Osteocyte (in vitro differentiated cells): ENCODE measurements at regions not wholly inside any gene's neighbourhood (a gene's known extent, or its start where the extent isn't known, plus 50 kb on each side); places are given as distances from the start of the nearest gene placed in this dataset.

Experiments
- DNase-seq: peaks from one replicate; pipeline ENCODE4 v3.0.0; 2021; ENCODE audit warnings: mixed read lengths; ENCODE audit not compliant: unreplicated experiment; ENCODE audit errors: extremely low spot score
- H3K27ac Mint-ChIP-seq: one replicate; pipeline ENCODE4 v1.8.0; 2021; ENCODE audit warnings: mild to moderate bottlenecking, mixed read lengths; ENCODE audit not compliant: unreplicated experiment
- H3K27me3 Mint-ChIP-seq: one replicate; pipeline ENCODE4 v1.8.0; 2021; ENCODE audit warnings: mixed read lengths; ENCODE audit not compliant: unreplicated experiment
- H3K36me3 Mint-ChIP-seq: one replicate; pipeline ENCODE4 v1.8.0; 2021; ENCODE audit warnings: mixed read lengths; ENCODE audit not compliant: unreplicated experiment
- H3K4me1 Mint-ChIP-seq: one replicate; pipeline ENCODE4 v1.8.0; 2021; ENCODE audit warnings: mixed read lengths; ENCODE audit not compliant: unreplicated experiment
- H3K4me3 Mint-ChIP-seq: one replicate; pipeline ENCODE4 v1.8.0; 2021; ENCODE audit warnings: mild to moderate bottlenecking, moderate library complexity, mixed read lengths; ENCODE audit not compliant: unreplicated experiment
- H3K9me3 Mint-ChIP-seq: one replicate; pipeline ENCODE4 v1.8.0; 2021; ENCODE audit warnings: mixed read lengths; ENCODE audit not compliant: unreplicated experiment
- CTCF ChIP-seq: fragments of 200-600 bp; sonication (generic); IDR thresholded peaks from 2 replicates; pipeline ENCODE4 v1.5.0; 2021; ENCODE audit warnings: antibody characterized with exemption, mild to moderate bottlenecking, moderate library complexity

DNA sequence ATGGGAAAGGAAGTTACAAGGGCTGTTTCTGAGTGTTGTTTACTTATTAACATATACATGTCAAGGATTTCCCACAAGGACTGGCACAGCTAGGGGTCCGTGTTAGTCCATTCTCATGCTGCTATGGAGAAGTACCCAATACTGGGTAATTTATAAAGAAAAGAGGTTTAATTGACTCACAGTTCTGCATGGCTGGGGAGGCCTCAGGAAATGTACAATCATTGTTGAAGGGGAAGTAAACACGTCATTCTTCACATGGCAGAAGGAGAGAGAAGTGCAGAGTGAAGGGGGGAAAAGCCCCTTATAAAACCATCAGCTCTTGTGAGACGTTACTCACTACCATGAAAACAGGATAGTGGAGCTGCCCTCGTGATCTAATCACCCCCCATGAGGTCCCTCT is 128.9 kb upstream of the CELF4 start:
- no peak for TF ChIP-seq CTCF
- no peak overlapping the region for H3K4me3 Mint-ChIP-seq
- no peaks in the 10 kb centered on the region for H3K27me3 Mint-ChIP-seq
- H3K9me3 Mint-ChIP-seq: peaks cover 21% of the 10 kb centered on the region
- H3K4me1 Mint-ChIP-seq: no peaks in the 10 kb centered on the region
- no peaks in the 10 kb centered on the region for H3K36me3 Mint-ChIP-seq
- no peak for DNase-seq
- no peak overlapping the region for H3K27ac Mint-ChIP-seq

GRCh38 chr18:37691162-37691561 is 125.6 kb upstream of the CELF4 start:
- peaks cover 20% of the 10 kb centered on the region for H3K9me3 Mint-ChIP-seq
- no peaks in the 10 kb centered on the region for H3K4me1 Mint-ChIP-seq
- no peak for TF ChIP-seq CTCF
- no peak overlapping the region for H3K27ac Mint-ChIP-seq
- H3K4me3 Mint-ChIP-seq: no peak overlapping the region
- DNase-seq: no peak
- H3K27me3 Mint-ChIP-seq: no peaks in the 10 kb centered on the region
- H3K36me3 Mint-ChIP-seq: no peaks in the 10 kb centered on the region

- H3K36me3 Mint-ChIP-seq: no peaks in the 10 kb centered on the region
- no peaks in the 10 kb centered on the region for H3K4me1 Mint-ChIP-seq
- no peak overlapping the region for H3K4me3 Mint-ChIP-seq
- TF ChIP-seq CTCF: no peak
- H3K27me3 Mint-ChIP-seq: no peaks in the 10 kb centered on the region
- H3K27ac Mint-ChIP-seq: no peak overlapping the region
- peaks cover 20% of the 10 kb centered on the region for H3K9me3 Mint-ChIP-seq
- DNase-seq: no peak
Measured at GRCh38 chr18:37689841-37690240, 124.2 kb upstream of the CELF4 start.

DNA sequence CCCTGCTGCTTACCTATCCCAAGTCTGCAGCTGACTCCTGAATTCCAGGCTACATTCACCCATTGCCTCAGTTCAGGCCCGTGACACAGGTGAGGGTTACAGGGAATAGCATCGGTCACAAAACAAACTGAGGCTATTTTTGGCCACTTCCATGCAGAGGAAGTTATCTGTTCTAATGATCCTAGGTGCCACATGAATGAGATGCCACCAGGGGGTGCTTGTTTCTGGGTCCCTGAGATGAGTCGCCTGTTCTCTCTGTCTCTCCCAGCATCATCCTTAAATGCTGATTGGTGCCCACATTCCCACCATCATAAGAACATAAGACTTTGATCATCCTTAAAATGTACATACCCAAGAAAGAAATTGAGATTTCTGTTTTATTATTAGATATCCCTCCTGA is 119.0 kb upstream of the CELF4 start:
- no peak for DNase-seq
- Mint-ChIP-seq H3K4me1 (no peaks in the 10 kb centered on the region), H3K4me3 (no peak overlapping the region), H3K27ac (no peak overlapping the region), H3K9me3 (peaks cover 25% of the 10 kb centered on the region), H3K36me3 (no peaks in the 10 kb centered on the region), H3K27me3 (no peaks in the 10 kb centered on the region)
- no peak for TF ChIP-seq CTCF

DNA sequence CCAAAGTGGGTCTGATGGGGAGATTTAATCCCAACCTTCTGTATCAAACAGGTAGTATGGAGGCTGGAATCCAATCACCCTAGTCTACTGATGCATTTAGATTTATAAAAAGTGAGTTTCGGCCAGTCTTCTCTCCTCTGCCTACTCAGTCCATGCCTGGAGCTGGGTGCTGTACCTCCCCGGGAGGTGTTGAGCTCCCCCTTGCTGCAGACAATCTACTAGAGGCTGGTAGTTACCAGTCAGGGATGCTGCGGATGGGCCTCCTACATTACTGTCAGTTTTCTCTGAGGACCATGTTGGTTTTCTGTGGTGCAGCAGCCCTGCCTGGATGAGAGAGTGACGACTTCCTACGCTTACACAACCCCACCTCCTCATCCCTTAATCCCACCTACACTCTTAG is 118.6 kb upstream of the CELF4 start:
- H3K27me3 Mint-ChIP-seq: no peaks in the 10 kb centered on the region
- no peak overlapping the region for H3K4me3 Mint-ChIP-seq
- no peaks in the 10 kb centered on the region for H3K4me1 Mint-ChIP-seq
- no peak for DNase-seq
- H3K36me3 Mint-ChIP-seq: no peaks in the 10 kb centered on the region
- H3K9me3 Mint-ChIP-seq: peaks cover 25% of the 10 kb centered on the region
- no peak overlapping the region for H3K27ac Mint-ChIP-seq
- no peak for TF ChIP-seq CTCF
